HL-60 (cell line): ENCODE measurements at regions not wholly inside any gene's neighbourhood (a gene's known extent, or its start where the extent isn't known, plus 50 kb on each side); places are given as distances from the start of the nearest gene placed in this dataset.

Source experiments
- DNase-seq, 2 experiments: peaks; one replicate each; pipeline ENCODE4 v3.0.0-alpha.2; 2010 to 2020; ENCODE audit warnings: low read depth in 1 of 2, low spot score in 1 of 2
- H3K27ac ChIP-seq: fragments of 250-450 bp; sonication (Bioruptor Pico); replicated peaks from 2 replicates; pipeline ENCODE4 v1.5.1; 2020; ENCODE audit warnings: mild to moderate bottlenecking, moderate library complexity
- H3K27me3 ChIP-seq: fragments of 250-450 bp; sonication (Bioruptor Pico); 2 replicates; pipeline ENCODE4 v1.5.1; 2021; ENCODE audit warnings: mild to moderate bottlenecking, moderate library complexity; ENCODE audit not compliant: insufficient read depth, poor library complexity, severe bottlenecking
- H3K4me3 ChIP-seq: replicated peaks from 2 replicates; pipeline ENCODE4 v1.5.1; 2011; ENCODE audit warnings: mild to moderate bottlenecking, control low read depth, low read length; ENCODE audit not compliant: insufficient read depth
- GABPA ChIP-seq: IDR thresholded peaks from 2 replicates; pipeline ENCODE4 v1.6.1; 2012; ENCODE audit warnings: low read depth
- POLR2AphosphoS5 ChIP-seq: IDR thresholded peaks from 2 replicates; pipeline ENCODE4 v1.6.1; 2012; ENCODE audit warnings: low read depth
- SPI1 ChIP-seq: IDR thresholded peaks from 2 replicates; pipeline ENCODE4 v1.6.1; 2012; ENCODE audit warnings: low read depth, mild to moderate bottlenecking, borderline replicate concordance
- TF ChIP-seq, protein P1 (sequence below): IDR thresholded peaks from one replicate; pipeline ENCODE4 v1.5.1; 2011; ENCODE audit warnings: low read length, control low read depth, inconsistent platforms; ENCODE audit not compliant: insufficient read depth
- TF ChIP-seq, protein P2 (sequence below): IDR thresholded peaks from 2 replicates; pipeline ENCODE4 v1.6.1; 2012; ENCODE audit warnings: low read depth; ENCODE audit not compliant: insufficient replicate concordance

DNA sequence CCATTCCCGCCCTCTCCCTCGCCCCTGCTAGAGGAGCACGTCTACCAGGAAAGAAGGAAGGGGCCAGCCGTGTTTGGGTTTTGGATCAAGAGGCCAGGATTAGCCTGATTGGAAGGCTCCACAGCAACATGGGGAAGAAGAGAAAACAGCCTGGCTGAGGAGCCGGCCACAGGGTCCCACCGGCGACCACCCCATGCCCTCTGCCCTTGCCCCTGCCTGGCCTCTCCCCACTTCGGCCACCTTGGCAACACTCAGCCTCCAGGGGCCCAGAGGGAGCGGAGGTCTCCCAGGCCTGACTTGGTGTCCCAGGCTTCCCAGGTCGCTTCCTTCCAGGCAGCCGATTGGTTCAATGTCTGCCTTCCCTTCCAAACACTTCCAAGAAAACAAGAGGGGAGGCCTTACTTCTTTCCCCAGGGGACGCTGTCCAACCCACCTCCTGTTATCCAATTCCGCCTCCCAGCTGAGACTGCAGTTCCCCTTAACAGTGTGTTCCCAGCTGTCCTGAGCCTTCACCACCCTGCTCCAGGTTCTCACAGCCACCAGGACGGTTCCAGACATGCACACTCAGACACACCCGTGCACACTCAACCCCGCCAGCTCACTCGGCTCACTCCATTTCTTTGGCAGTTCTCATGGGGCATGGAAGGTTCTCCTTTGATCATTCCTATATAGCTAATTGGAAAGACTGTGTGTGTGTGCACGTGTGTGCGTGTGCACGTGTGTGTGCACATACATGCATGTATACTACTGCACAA, 65.4 kb downstream of the RBFOX3 start:
- no peak for DNase-seq
- no peak overlapping the region for H3K4me3 ChIP-seq
- H3K27me3 ChIP-seq, result no peaks in the 10 kb centered on the region
- TF ChIP-seq, protein P1, sequence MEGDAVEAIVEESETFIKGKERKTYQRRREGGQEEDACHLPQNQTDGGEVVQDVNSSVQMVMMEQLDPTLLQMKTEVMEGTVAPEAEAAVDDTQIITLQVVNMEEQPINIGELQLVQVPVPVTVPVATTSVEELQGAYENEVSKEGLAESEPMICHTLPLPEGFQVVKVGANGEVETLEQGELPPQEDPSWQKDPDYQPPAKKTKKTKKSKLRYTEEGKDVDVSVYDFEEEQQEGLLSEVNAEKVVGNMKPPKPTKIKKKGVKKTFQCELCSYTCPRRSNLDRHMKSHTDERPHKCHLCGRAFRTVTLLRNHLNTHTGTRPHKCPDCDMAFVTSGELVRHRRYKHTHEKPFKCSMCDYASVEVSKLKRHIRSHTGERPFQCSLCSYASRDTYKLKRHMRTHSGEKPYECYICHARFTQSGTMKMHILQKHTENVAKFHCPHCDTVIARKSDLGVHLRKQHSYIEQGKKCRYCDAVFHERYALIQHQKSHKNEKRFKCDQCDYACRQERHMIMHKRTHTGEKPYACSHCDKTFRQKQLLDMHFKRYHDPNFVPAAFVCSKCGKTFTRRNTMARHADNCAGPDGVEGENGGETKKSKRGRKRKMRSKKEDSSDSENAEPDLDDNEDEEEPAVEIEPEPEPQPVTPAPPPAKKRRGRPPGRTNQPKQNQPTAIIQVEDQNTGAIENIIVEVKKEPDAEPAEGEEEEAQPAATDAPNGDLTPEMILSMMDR, result no peak
- TF ChIP-seq SPI1 (no peak), GABPA (no peak), POLR2AphosphoS5 (no peak)
- TF ChIP-seq, protein P2, sequence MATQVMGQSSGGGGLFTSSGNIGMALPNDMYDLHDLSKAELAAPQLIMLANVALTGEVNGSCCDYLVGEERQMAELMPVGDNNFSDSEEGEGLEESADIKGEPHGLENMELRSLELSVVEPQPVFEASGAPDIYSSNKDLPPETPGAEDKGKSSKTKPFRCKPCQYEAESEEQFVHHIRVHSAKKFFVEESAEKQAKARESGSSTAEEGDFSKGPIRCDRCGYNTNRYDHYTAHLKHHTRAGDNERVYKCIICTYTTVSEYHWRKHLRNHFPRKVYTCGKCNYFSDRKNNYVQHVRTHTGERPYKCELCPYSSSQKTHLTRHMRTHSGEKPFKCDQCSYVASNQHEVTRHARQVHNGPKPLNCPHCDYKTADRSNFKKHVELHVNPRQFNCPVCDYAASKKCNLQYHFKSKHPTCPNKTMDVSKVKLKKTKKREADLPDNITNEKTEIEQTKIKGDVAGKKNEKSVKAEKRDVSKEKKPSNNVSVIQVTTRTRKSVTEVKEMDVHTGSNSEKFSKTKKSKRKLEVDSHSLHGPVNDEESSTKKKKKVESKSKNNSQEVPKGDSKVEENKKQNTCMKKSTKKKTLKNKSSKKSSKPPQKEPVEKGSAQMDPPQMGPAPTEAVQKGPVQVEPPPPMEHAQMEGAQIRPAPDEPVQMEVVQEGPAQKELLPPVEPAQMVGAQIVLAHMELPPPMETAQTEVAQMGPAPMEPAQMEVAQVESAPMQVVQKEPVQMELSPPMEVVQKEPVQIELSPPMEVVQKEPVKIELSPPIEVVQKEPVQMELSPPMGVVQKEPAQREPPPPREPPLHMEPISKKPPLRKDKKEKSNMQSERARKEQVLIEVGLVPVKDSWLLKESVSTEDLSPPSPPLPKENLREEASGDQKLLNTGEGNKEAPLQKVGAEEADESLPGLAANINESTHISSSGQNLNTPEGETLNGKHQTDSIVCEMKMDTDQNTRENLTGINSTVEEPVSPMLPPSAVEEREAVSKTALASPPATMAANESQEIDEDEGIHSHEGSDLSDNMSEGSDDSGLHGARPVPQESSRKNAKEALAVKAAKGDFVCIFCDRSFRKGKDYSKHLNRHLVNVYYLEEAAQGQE, result no peak
- H3K27ac ChIP-seq, result no peak overlapping the region

DNA sequence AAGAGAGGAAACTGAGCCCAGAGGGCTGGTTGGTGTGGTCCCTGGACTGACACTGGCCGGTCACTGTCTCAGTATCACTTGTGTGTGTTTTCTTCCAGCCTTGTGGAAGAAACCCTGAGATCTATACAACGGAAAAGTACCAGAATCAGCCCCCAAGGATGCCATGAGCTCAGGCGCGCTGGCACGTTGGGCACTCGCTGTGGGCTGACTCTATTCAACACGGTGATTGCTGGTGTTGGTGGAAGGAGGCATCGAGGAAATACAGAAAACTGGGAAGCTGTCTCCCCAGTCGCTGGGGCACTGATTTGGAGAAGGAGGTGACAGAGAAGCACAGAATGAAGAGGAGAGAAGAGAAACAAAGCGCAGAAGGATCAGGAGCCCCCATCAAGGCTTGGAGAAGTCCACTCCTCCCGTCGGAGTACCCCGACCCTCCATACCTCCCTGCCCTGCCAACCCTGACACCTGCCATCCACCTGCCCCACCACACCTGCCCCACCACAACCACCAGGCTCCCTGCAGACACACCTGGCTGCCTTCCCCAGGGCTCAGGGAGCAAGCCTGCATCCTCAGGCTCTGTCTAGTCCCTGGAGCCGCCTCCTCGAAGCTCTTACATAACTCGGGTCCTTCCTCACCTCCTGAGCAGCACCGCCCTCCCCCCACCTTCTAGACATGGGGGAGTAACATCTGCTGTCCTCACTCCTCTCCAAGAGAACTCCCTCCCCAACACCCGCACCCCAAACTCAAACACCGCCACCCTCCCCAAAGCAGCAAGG, 66.5 kb downstream of the RBFOX3 start:
- no peak overlapping the region for H3K27ac ChIP-seq
- no peak for DNase-seq
- TF ChIP-seq SPI1 (no peak), POLR2AphosphoS5 (no peak), GABPA (no peak)
- TF ChIP-seq, protein P1, result no peak
- no peaks in the 10 kb centered on the region for H3K27me3 ChIP-seq
- H3K4me3 ChIP-seq, result no peak overlapping the region

DNA sequence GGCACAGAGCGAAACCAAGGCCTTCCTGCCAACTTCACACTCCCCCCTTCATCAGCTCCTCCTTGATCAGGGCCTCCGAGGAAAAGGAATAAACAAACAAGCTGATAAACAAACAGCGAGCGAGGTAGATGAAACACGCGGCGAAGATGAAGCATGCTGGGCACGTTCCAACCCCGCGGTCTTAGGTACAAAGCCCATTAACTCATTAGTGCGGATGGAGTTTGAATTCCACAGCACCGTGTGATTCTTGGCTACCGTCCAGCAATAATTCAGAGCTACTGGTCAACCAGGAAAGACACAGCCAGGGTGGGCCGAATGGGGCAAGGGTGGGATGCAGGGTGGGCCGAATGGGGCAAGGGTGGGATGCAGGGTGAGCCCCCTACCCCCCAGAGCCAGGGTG, 67.3 kb downstream of the RBFOX3 start:
- no peak overlapping the region for H3K27ac ChIP-seq
- DNase-seq, result no peak
- TF ChIP-seq SPI1, result no peak
- TF ChIP-seq GABPA, result no peak
- TF ChIP-seq, protein P1, result no peak
- no peak for TF ChIP-seq POLR2AphosphoS5
- TF ChIP-seq, protein P2, result no peak
- H3K4me3 ChIP-seq, result no peak overlapping the region
- H3K27me3 ChIP-seq, result no peaks in the 10 kb centered on the region
